Panc1 (cell line): ENCODE measurements at regions not wholly inside any gene's neighbourhood (a gene's known extent, or its start where the extent isn't known, plus 50 kb on each side); places are given as distances from the start of the nearest gene placed in this dataset.

Experiments used
- ATAC-seq: fragments of 200-7000 bp; cut with Tn5 transposase; 2 replicates; pipeline ENCODE4 v1.9.1; 2020; ENCODE audit warnings: mild to moderate bottlenecking, moderate library complexity
- BruUV-seq: library from RNA; stranded (reverse); fragments of 400-500 nt; replicated peaks from 2 replicates; lab custom pipeline; 2021; lab: Mats Ljungman, UMichigan
- CTCF ChIA-PET: fragments of 300-600 bp; sonication (Branson Sonifier 250); formaldehyde crosslinking; loops from one replicate; lab custom pipeline; 2022; ENCODE audit warnings: antibody characterized with exemption; lab: Charles Lee
- POLR2A ChIA-PET: fragments of 300-600 bp; sonication (Branson Sonifier 250); formaldehyde crosslinking; loops from one replicate; lab custom pipeline; 2022; ENCODE audit warnings: antibody characterized with exemption; lab: Charles Lee
- DNase-seq: peaks from one replicate; pipeline ENCODE4 v3.0.0-alpha.2; 2010; ENCODE audit warnings: low read depth, low spot score
- H3K27ac ChIP-seq: 2 replicates; pipeline ENCODE4 v1.5.1; 2011; ENCODE audit warnings: mild to moderate bottlenecking, low read length, inconsistent platforms
- H3K27me3 ChIP-seq: fragments of 200-500 bp; sonication (Bioruptor generic); 2 replicates; pipeline ENCODE4 v1.6.0; 2014; ENCODE audit warnings: low read length, inconsistent platforms; ENCODE audit not compliant: control insufficient read depth, insufficient read depth
- H3K36me3 ChIP-seq: fragments of 200-500 bp; sonication (Bioruptor generic); 2 replicates; pipeline ENCODE4 v1.5.1; 2014; ENCODE audit warnings: inconsistent platforms, mild to moderate bottlenecking, low read length, moderate library complexity; ENCODE audit not compliant: control insufficient read depth, insufficient read depth
- H3K4me1 ChIP-seq: 2 replicates; pipeline ENCODE4 v1.5.1; 2011; ENCODE audit warnings: inconsistent platforms, mild to moderate bottlenecking, low read length, moderate library complexity; ENCODE audit not compliant: control insufficient read depth, insufficient read depth
- H3K4me3 ChIP-seq, 2 experiments: 2 replicates each; pipeline ENCODE4 v1.5.1; 2011 to 2012; ENCODE audit warnings: low read depth in 2 of 2, low read length in 2 of 2, mild to moderate bottlenecking in 2 of 2, inconsistent platforms in 1 of 2, moderate library complexity in 1 of 2
- H3K9me3 ChIP-seq: fragments of 200-500 bp; sonication (Bioruptor generic); 2 replicates; pipeline ENCODE4 v1.5.1; 2014; ENCODE audit warnings: low read depth, mild to moderate bottlenecking, inconsistent platforms, low read length, moderate library complexity; ENCODE audit not compliant: control insufficient read depth, insufficient read depth
- POLR2AphosphoS5 ChIP-seq: IDR thresholded peaks from 2 replicates; pipeline ENCODE4 v1.6.1; 2012; ENCODE audit warnings: mild to moderate bottlenecking, low read depth, low read length, moderate library complexity
- SIN3A ChIP-seq: IDR thresholded peaks from 2 replicates; pipeline ENCODE4 v1.6.1; 2012; ENCODE audit warnings: low read depth, mild to moderate bottlenecking, low read length, moderate library complexity, borderline replicate concordance; ENCODE audit not compliant: insufficient read depth
- TCF7L2 ChIP-seq: IDR thresholded peaks from 2 replicates; pipeline ENCODE4 v1.6.1; 2011; ENCODE audit warnings: mild to moderate bottlenecking, low read depth, low read length, inconsistent platforms
- in situ Hi-C: cut with HindIII; loops from 2 replicates; pipeline ENCODE4 v1.10.0; 2016; ENCODE audit warnings: low sequenced_read_pairs, low pct_unique_long_range_greater_than_20kb
- intact Hi-C: fragments of 100-400 bp; cut with micrococcal nuclease; formaldehyde crosslinking; loops from one replicate; pipeline ENCODE4 v1.10.0; 2022; ENCODE audit not compliant: unreplicated experiment
- TF ChIP-seq, protein P1 (sequence below): fragments of 450-650 bp; IDR thresholded peaks from 2 replicates; pipeline ENCODE4 v1.5.1; 2017; ENCODE audit warnings: mild to moderate bottlenecking
- TF ChIP-seq, protein P2 (sequence below), 2 experiments: IDR thresholded peaks; 2 replicates each; pipeline ENCODE4 v1.6.1; 2011 to 2012; ENCODE audit warnings: low read depth in 2 of 2, control low read depth in 1 of 2, low read length in 1 of 2, mild to moderate bottlenecking in 1 of 2, moderate library complexity in 1 of 2; ENCODE audit not compliant: insufficient read depth in 1 of 2

DNA sequence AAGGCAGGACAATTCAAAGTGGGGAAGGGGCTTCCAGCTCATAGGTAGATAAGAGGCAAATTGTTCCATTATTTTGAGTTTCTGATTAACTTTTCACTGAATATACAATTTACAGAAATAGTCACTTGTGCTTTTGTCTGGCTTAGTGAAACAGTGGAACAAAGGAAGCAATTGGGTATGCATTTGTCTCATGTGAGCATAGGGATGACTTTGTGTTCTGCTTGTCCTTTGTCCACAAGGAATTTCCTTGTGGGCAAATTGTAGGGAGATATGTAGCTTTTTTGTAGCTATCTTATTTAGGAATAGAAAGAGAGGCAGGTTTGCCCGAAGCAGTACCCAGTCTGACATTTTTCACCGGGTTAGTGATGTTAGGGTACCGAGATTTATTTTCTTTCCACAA lies 1224.8 kb downstream of the SLITRK1 start:
- POLR2A ChIA-PET = no interaction called here
- CTCF ChIA-PET = no interaction called here
- ATAC-seq (no peak), DNase-seq (no peak)
- Histone ChIP-seq H3K9me3 (no peaks in the 10 kb centered on the region), H3K27me3 (no peaks in the 10 kb centered on the region), H3K4me1 (no peaks in the 10 kb centered on the region), H3K27ac (no peak overlapping the region), H3K36me3 (no peaks in the 10 kb centered on the region), H3K4me3 (no peak overlapping the region)
- no TSS peak for BruUV-seq
- no peak for TF ChIP-seq POLR2AphosphoS5
- TF ChIP-seq TCF7L2 = no peak
- TF ChIP-seq, protein P1, sequence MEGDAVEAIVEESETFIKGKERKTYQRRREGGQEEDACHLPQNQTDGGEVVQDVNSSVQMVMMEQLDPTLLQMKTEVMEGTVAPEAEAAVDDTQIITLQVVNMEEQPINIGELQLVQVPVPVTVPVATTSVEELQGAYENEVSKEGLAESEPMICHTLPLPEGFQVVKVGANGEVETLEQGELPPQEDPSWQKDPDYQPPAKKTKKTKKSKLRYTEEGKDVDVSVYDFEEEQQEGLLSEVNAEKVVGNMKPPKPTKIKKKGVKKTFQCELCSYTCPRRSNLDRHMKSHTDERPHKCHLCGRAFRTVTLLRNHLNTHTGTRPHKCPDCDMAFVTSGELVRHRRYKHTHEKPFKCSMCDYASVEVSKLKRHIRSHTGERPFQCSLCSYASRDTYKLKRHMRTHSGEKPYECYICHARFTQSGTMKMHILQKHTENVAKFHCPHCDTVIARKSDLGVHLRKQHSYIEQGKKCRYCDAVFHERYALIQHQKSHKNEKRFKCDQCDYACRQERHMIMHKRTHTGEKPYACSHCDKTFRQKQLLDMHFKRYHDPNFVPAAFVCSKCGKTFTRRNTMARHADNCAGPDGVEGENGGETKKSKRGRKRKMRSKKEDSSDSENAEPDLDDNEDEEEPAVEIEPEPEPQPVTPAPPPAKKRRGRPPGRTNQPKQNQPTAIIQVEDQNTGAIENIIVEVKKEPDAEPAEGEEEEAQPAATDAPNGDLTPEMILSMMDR = no peak
- no peak for TF ChIP-seq SIN3A
- TF ChIP-seq, protein P2, sequence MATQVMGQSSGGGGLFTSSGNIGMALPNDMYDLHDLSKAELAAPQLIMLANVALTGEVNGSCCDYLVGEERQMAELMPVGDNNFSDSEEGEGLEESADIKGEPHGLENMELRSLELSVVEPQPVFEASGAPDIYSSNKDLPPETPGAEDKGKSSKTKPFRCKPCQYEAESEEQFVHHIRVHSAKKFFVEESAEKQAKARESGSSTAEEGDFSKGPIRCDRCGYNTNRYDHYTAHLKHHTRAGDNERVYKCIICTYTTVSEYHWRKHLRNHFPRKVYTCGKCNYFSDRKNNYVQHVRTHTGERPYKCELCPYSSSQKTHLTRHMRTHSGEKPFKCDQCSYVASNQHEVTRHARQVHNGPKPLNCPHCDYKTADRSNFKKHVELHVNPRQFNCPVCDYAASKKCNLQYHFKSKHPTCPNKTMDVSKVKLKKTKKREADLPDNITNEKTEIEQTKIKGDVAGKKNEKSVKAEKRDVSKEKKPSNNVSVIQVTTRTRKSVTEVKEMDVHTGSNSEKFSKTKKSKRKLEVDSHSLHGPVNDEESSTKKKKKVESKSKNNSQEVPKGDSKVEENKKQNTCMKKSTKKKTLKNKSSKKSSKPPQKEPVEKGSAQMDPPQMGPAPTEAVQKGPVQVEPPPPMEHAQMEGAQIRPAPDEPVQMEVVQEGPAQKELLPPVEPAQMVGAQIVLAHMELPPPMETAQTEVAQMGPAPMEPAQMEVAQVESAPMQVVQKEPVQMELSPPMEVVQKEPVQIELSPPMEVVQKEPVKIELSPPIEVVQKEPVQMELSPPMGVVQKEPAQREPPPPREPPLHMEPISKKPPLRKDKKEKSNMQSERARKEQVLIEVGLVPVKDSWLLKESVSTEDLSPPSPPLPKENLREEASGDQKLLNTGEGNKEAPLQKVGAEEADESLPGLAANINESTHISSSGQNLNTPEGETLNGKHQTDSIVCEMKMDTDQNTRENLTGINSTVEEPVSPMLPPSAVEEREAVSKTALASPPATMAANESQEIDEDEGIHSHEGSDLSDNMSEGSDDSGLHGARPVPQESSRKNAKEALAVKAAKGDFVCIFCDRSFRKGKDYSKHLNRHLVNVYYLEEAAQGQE (IDR thresholded peaks at IDR 0.05; ENCODE audit: insufficient read depth in 1 of 2, low read depth in 2 of 2, low read length in 1 of 2) = no peak
- intact Hi-C loops = no loop called here
- in situ Hi-C loops = no loop called here

DNA sequence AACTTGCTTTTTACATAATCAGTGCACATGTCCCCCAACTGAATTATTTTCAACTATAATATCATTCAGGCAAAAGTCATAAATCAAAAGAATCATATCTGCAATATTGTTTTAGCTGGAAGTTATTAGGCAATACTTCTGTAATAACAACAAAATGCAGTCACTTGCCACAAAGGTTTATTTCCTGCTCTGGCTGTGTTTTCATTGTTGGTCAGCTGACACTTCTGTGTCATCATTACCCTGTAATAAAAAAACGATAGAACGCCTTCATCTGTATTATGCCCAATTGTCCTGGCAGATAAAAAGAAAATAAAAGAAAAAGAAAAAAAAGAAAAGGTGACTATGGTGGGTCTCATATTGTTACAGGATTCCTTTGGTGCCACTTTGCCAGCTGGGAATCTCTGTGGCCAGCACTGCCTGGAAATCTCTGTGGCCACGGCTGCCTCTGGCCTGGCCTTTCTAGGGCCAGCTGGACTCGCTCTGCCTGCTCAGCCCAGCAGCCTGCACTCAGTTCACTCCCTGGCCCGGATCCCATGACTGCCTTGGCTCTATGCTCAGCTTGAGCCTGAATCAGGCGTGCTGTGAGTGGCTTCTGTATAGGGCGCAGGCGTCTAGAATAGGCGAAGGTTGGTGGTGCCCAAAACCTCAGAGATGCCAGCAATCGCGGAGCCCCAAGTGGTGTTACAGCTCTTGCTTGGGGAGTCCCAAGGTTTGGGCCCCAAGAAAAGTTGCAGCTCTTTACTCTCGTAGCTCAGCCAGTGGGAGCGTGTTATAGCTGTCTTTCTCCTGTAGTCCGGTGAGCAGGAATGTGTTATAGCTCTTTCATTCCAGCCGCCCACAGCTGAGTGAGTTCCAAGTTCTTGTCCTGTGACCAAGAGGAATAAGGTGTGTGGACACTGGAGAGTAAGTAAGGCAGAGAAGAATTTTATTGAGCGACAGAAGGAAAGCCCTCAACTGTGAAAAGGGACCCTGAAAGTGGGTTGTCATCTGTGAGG lies 1227.1 kb downstream of the SLITRK1 start:
- Histone ChIP-seq H3K4me3 (no peak overlapping the region), H3K36me3 (no peaks in the 10 kb centered on the region), H3K27me3 (no peaks in the 10 kb centered on the region), H3K9me3 (no peaks in the 10 kb centered on the region), H3K4me1 (no peaks in the 10 kb centered on the region), H3K27ac (no peak overlapping the region)
- ChIA-PET CTCF (no interaction called here), POLR2A (no interaction called here)
- TF ChIP-seq, protein P1 = no peak
- TF ChIP-seq TCF7L2 = no peak
- no peak for TF ChIP-seq POLR2AphosphoS5
- TF ChIP-seq SIN3A = no peak
- TF ChIP-seq, protein P2 (IDR thresholded peaks at IDR 0.05; ENCODE audit: insufficient read depth in 1 of 2, low read depth in 2 of 2, low read length in 1 of 2) = no peak
- in situ Hi-C loops = no loop called here
- ATAC-seq (no peak), DNase-seq (no peak)
- BruUV-seq = no TSS peak
- intact Hi-C loops = loop anchor here (5.0 kb wide), 1 partner anchor 117 kb away; no protein-coding TSS in a partner anchor
